HCT116 (cell line): ENCODE measurements at regions not wholly inside any gene's neighbourhood (a gene's known extent, or its start where the extent isn't known, plus 50 kb on each side); places are given as distances from the start of the nearest gene placed in this dataset.

ENCODE experiments used
- ATAC-seq: fragments of 200-7000 bp; cut with Tn5 transposase; 2 replicates; pipeline ENCODE4 v1.9.1; 2020; ENCODE audit warnings: mild to moderate bottlenecking, moderate library complexity
- BruUV-seq: library from RNA; stranded (reverse); fragments of 400-500 nt; replicated peaks from 2 replicates; lab custom pipeline; 2021; lab: Mats Ljungman, UMichigan
- CTCF ChIA-PET: fragments of 300-600 bp; sonication (Branson Sonifier 250); formaldehyde crosslinking; loops from one replicate; lab custom pipeline; 2021; ENCODE audit warnings: antibody characterized with exemption; lab: Charles Lee
- POLR2A ChIA-PET: fragments of 300-600, 350-600 bp; sonication (Branson Sonifier 250); formaldehyde crosslinking; loops from one replicate; lab custom pipeline; 2021; ENCODE audit warnings: antibody characterized with exemption; lab: Charles Lee
- RAD21 ChIA-PET, 2 experiments: fragments of 300-600 bp; sonication (Branson Sonifier 250); formaldehyde crosslinking; loops; one replicate each; lab custom pipeline; 2023; ENCODE audit warnings: low total read pairs in 2 of 2; ENCODE audit not compliant: uncharacterized antibody in 2 of 2, unreplicated experiment in 2 of 2, low non-redundant PET in 1 of 2; lab: Charles Lee
- DNase-seq: peaks from one replicate; pipeline ENCODE4 v3.0.0-alpha.2; 2010; ENCODE audit warnings: low read depth, low spot score
- H2AFZ ChIP-seq: fragments of 200-600 bp; shearing (Covaris generic), sonication (generic); 2 replicates; pipeline ENCODE4 v1.6.1; 2017; ENCODE audit warnings: low read depth, mixed run types, mixed read lengths, antibody characterized with exemption, low read length; ENCODE audit not compliant: poor library complexity, severe bottlenecking
- H3K27ac ChIP-seq: 2 replicates; pipeline ENCODE4 v1.5.1; 2012; ENCODE audit warnings: low read depth, low read length
- H3K27me3 ChIP-seq: fragments of 200-600 bp; sonication (generic); 2 replicates; pipeline ENCODE4 v1.6.1; 2016; ENCODE audit warnings: mixed run types, low read length, mixed read lengths; ENCODE audit not compliant: insufficient read depth
- H3K36me3 ChIP-seq, 2 experiments: fragments of 200-500 bp in 1 of 2; fragments of 200-600 bp in 1 of 2; sonication (Bioruptor generic) in 1 of 2; sonication (generic) in 1 of 2; 2 replicates each; pipeline versions ENCODE4 v1.5.1 to v1.6.1; 2014 to 2016; ENCODE audit warnings: low read length in 2 of 2, inconsistent platforms in 1 of 2, mixed read lengths in 1 of 2, mixed run types in 1 of 2; ENCODE audit not compliant: insufficient read depth in 2 of 2, control insufficient read depth in 1 of 2
- H3K4me1 ChIP-seq, 2 experiments: fragments of 200-600 bp in 1 of 2; sonication (generic) in 1 of 2; 2 replicates each; pipeline versions ENCODE4 v1.5.1 to v1.6.1; 2012 to 2017; ENCODE audit warnings: low read length in 2 of 2, inconsistent platforms in 1 of 2, mild to moderate bottlenecking in 1 of 2, mixed read lengths in 1 of 2, mixed run types in 1 of 2, moderate library complexity in 1 of 2; ENCODE audit not compliant: insufficient read depth in 2 of 2, control insufficient read depth in 1 of 2
- H3K4me2 ChIP-seq: fragments of 200-600 bp; sonication (generic); 2 replicates; pipeline ENCODE4 v1.6.1; 2017; ENCODE audit warnings: mixed run types, low read length, mixed read lengths
- H3K4me3 ChIP-seq, 2 experiments: fragments of 200-600 bp in 1 of 2; sonication (generic) in 1 of 2; replicated peaks in 1 of 2; 2 replicates each; pipeline ENCODE4 v1.5.1; 2011 to 2016; ENCODE audit warnings: low read length in 2 of 2, control low read depth in 1 of 2, low read depth in 1 of 2, mild to moderate bottlenecking in 1 of 2, mixed read lengths in 1 of 2, mixed run types in 1 of 2
- H3K79me2 ChIP-seq: fragments of 200-600 bp; sonication (generic); 2 replicates; pipeline ENCODE4 v1.6.1; 2017; ENCODE audit warnings: mild to moderate bottlenecking, mixed run types, low read length, moderate library complexity, mixed read lengths; ENCODE audit not compliant: insufficient read depth
- H3K9ac ChIP-seq: fragments of 200-600 bp; sonication (generic); 2 replicates; pipeline ENCODE4 v1.6.1; 2016; ENCODE audit warnings: low read length, mixed read lengths
- H3K9me2 ChIP-seq: fragments of 200-600 bp; sonication (generic), shearing (Covaris generic); 2 replicates; pipeline ENCODE4 v1.6.1; 2017; ENCODE audit warnings: mixed run types, mild to moderate bottlenecking, moderate library complexity; ENCODE audit not compliant: insufficient read depth
- H3K9me3 ChIP-seq, 2 experiments: fragments of 200-500 bp in 1 of 2; fragments of 200-600 bp in 1 of 2; sonication (Bioruptor generic) in 1 of 2; sonication (generic) in 1 of 2; 2 replicates each; pipeline ENCODE4 v1.6.1; 2014 to 2017; ENCODE audit warnings: low read length in 2 of 2, mixed read lengths in 2 of 2, inconsistent platforms in 1 of 2, low read depth in 1 of 2, mild to moderate bottlenecking in 1 of 2, mixed run types in 1 of 2, moderate library complexity in 1 of 2; ENCODE audit not compliant: control insufficient read depth in 1 of 2, insufficient read depth in 1 of 2
- H4K20me1 ChIP-seq: fragments of 200-600 bp; sonication (generic), shearing (Covaris generic); 2 replicates; pipeline ENCODE4 v1.6.1; 2017; ENCODE audit warnings: mixed run types, mild to moderate bottlenecking, moderate library complexity; ENCODE audit not compliant: insufficient read depth
- ATF3 ChIP-seq: IDR thresholded peaks from 2 replicates; pipeline ENCODE4 v1.6.1; 2012
- EGR1 ChIP-seq: IDR thresholded peaks from 2 replicates; pipeline ENCODE4 v1.6.1; 2012; ENCODE audit warnings: low read depth
- EZH2 ChIP-seq: fragments of 200-600 bp; sonication (generic); IDR thresholded peaks from 2 replicates; pipeline ENCODE4 v1.6.1; 2017; ENCODE audit warnings: antibody characterized with exemption, mixed run types
- EZH2phosphoT487 ChIP-seq: fragments of 200-600 bp; IDR thresholded peaks from 2 replicates; pipeline ENCODE4 v1.6.1; 2018; ENCODE audit warnings: antibody characterized with exemption, borderline replicate concordance
- MAX ChIP-seq: IDR thresholded peaks from 2 replicates; pipeline ENCODE4 v1.6.1; 2012
- SIN3A ChIP-seq: IDR thresholded peaks from 2 replicates; pipeline ENCODE4 v1.6.1; 2012; ENCODE audit warnings: low read depth
- SRF ChIP-seq: IDR thresholded peaks from 2 replicates; pipeline ENCODE4 v1.6.1; 2012; ENCODE audit warnings: low read depth
- TCF7L2 ChIP-seq: IDR thresholded peaks from 2 replicates; pipeline ENCODE4 v1.7.0; 2011; ENCODE audit warnings: borderline replicate concordance, inconsistent platforms; ENCODE audit not compliant: insufficient read depth, insufficient read length; ENCODE audit errors: extremely low read depth
- YY1 ChIP-seq: IDR thresholded peaks from 2 replicates; pipeline ENCODE4 v1.6.1; 2011; ENCODE audit warnings: low read length, low read depth, moderate library complexity, mild to moderate bottlenecking; ENCODE audit not compliant: insufficient replicate concordance; ENCODE audit errors: extremely low read depth
- ZFX ChIP-seq: fragments of 450-650 bp; IDR thresholded peaks from 2 replicates; pipeline ENCODE4 v1.6.1; 2017
- intact Hi-C: fragments of 100-400 bp; cut with micrococcal nuclease; formaldehyde crosslinking; loops from 2 replicates; pipeline ENCODE4 v1.10.0; 2022
- TF ChIP-seq, protein P1 (sequence below), 3 experiments: fragments of 200-600 bp in 1 of 3; sonication (generic) in 1 of 3; IDR thresholded peaks in 2 of 3; conservative IDR thresholded peaks in 1 of 3; 2 replicates each; pipeline ENCODE4 v1.5.1; 2012 to 2017; ENCODE audit warnings: low read depth in 2 of 3, low read length in 2 of 3, antibody characterized with exemption in 1 of 3, borderline replicate concordance in 1 of 3, control low read depth in 1 of 3, mild to moderate bottlenecking in 1 of 3, mixed read lengths in 1 of 3, mixed run types in 1 of 3, moderate library complexity in 1 of 3; ENCODE audit not compliant: insufficient read depth in 1 of 3

- H3K9me3 ChIP-seq: no peaks in the 10 kb centered on the region
- H3K9ac ChIP-seq: no peak overlapping the region
- ATAC-seq (peak; percentile 41; the same call in 1 of the 2 replicates), DNase-seq (no peak)
- H3K27ac ChIP-seq: no peak overlapping the region
- no peaks in the 10 kb centered on the region for H4K20me1 ChIP-seq
- TF ChIP-seq EZH2 (no peak), ATF3 (no peak), YY1 (no peak), TCF7L2 (no peak), SRF (no peak), EGR1 (no peak), EZH2phosphoT487 (no peak), MAX (no peak), ZFX (no peak), SIN3A (no peak)
- TF ChIP-seq, protein P1, sequence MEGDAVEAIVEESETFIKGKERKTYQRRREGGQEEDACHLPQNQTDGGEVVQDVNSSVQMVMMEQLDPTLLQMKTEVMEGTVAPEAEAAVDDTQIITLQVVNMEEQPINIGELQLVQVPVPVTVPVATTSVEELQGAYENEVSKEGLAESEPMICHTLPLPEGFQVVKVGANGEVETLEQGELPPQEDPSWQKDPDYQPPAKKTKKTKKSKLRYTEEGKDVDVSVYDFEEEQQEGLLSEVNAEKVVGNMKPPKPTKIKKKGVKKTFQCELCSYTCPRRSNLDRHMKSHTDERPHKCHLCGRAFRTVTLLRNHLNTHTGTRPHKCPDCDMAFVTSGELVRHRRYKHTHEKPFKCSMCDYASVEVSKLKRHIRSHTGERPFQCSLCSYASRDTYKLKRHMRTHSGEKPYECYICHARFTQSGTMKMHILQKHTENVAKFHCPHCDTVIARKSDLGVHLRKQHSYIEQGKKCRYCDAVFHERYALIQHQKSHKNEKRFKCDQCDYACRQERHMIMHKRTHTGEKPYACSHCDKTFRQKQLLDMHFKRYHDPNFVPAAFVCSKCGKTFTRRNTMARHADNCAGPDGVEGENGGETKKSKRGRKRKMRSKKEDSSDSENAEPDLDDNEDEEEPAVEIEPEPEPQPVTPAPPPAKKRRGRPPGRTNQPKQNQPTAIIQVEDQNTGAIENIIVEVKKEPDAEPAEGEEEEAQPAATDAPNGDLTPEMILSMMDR (IDR thresholded peaks at IDR 0.05 in 2 of 3, conservative IDR thresholded peaks at IDR 0.05 in 1 of 3; ENCODE audit: borderline replicate concordance in 1 of 3, insufficient read depth in 1 of 3, low read depth in 2 of 3, low read length in 2 of 3): no peak
- intact Hi-C loops: no loop called here
- H3K27me3 ChIP-seq: no peaks in the 10 kb centered on the region
- ChIA-PET CTCF (no interaction called here), POLR2A (no interaction called here), RAD21 (no interaction called here)
- H3K4me2 ChIP-seq: peak overlapping the region; percentile 30; the same call in 1 of the 2 replicates
- H3K36me3 ChIP-seq: no peaks in the 10 kb centered on the region
- H3K4me1 ChIP-seq: peaks cover 6 to 40% of the 10 kb centered on the region in 2 experiments
- BruUV-seq: no TSS peak
- no peaks in the 10 kb centered on the region for H3K9me2 ChIP-seq
- peaks cover 8% of the 10 kb centered on the region; the same call in 1 of the 2 replicates for H3K79me2 ChIP-seq
- no peak overlapping the region for H2AFZ ChIP-seq
- no peak overlapping the region for H3K4me3 ChIP-seq
These were observed 54.5 kb downstream of the CLDN34 start for GRCh38 chrX:10021461-10022272.
